Fibroblast of skin of right biceps (primary cell): ENCODE measurements at regions not wholly inside any gene's neighbourhood (a gene's known extent, or its start where the extent isn't known, plus 50 kb on each side); places are given as distances from the start of the nearest gene placed in this dataset.
"Not testable (repeated sequence)": the region's sequence is repeated elsewhere in the genome, so short reads cannot be mapped to it uniquely, and the experiment has no call there.

Experiments
- DNase-seq: peaks from one replicate; pipeline ENCODE4 v3.0.0-alpha.2; 2013

DNA sequence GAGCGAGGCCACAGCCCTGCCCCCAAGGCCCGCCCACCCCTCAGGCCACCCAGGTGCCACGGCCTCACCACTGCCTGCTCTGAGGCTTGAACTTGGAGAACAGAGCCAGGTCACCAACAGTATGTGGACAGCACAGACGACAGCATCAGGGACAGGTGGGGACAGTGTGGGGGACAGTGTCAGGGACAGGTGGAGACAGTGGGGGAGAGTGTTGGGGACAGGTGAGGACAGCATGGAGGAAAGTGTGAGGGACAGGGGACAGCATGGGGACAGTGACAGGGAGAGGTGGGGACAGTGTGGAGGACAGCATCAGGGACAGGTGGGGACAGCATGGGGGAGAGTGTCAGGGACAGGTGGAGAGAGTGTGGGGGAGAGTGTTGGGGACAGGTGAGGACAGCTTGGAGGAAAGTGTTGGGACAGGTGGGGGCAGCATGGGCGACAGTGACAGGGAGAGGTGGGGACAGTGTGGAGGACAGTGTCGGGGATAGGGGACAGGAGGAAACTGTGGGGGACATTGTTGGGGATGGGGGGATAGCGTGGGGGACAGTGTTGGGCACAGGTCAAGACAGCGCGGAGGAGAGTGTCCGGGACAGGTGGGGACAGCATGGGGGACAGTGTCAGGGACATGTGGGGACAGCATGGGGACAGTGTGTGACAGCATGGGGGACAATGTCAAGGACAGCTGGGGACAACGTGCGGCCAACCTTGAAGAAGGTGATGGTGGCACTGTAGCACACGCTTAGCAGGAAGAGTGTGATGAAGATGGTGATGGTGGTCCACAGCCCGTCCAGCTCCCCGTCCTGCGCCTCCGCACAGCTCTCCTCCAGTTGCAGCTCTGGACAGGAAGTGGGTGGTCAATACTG, 114.9 kb downstream of the TMEM121 start:
- DNase-seq = no peak

DNA sequence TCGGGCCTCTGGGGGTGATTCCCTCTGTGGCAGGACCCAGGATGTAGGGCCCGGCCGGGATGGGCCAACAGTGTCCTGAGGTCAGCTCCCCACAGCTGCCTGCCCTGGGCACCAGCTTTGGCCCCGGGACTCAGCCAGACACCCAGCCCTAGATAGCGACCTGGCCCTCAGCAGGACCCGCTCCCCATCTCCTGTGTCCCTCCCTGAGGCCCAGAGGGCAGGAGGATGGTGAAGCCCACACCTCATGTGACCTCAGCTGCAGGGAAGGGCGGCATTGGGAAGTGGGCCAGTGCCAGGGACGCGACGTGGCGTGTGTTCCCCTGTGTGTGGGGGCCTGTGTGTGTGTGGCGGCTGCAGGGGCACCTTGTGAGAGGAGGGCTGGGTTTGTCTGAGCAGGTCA, 115.6 kb downstream of the TMEM121 start:
- DNase-seq = not testable (repeated sequence)

DNA sequence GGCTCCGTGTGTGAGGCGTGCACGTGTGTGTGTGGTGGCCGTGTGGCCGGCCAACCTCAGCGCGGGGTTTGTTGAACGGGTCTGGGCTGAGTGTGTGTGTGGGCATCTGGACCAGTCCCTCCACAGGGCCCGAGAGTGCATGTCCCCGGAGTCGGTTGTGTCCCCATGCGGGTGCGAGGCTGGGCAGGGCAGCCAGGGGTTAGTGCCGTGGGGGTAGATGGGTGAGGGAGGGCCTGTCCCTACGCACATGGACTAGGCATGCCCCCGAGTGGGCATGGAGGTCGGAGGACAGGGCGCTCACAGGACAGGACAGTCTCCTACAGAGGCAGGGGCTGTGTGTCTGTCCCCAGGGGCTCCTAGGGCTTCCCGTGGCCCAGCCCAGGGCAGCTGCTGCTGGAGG, 116.1 kb downstream of the TMEM121 start:
- DNase-seq = not testable (repeated sequence)

- not testable (repeated sequence) for DNase-seq
These were observed 117.1 kb downstream of the TMEM121 start for GRCh38 chr14:105643406-105644052.

DNA sequence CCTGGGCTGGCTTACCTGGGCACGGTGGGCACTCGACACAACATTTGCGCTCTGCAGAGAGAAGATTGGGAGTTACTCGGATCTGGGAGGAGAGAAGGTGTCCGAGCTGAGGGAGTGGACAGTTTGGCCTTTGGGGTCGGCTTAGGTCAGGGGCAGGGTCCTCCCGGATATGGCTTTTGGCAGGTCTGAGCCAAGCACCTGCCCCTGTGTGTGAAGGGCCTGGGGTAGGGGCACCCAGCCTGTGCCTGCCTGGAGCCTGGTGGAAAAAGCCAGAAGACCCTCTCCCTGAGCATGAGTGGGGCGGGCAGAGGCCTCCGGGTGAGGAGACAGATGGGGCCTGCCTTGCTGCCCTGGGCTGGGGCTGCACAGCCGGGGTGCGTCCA, 117.7 kb downstream of the TMEM121 start:
- DNase-seq = not testable (repeated sequence)

DNA sequence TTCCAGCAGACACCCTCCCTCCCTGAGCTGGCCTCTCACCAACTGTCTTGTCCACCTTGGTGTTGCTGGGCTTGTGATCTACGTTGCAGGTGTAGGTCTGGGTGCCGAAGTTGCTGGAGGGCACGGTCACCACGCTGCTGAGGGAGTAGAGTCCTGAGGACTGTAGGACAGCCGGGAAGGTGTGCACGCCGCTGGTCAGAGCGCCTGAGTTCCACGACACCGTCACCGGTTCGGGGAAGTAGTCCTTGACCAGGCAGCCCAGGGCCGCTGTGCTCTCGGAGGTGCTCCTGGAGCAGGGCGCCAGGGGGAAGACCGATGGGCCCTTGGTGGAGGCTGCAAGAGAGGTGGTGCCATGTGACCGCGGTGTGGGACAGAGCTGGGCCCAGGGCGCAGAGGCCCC, 118.1 kb downstream of the TMEM121 start:
- not testable (repeated sequence) for DNase-seq

- DNase-seq = not testable (repeated sequence)
These were observed 118.5 kb downstream of the TMEM121 start for GRCh38 chr14:105644891-105645290.

GRCh38 chr14:105645389-105645788, 119.0 kb downstream of the TMEM121 start:
- DNase-seq = not testable (repeated sequence)

GRCh38 chr14:105646175-105646574, 119.8 kb downstream of the TMEM121 start:
- no peak for DNase-seq

GRCh38 chr14:105646711-105647281, 120.4 kb downstream of the TMEM121 start:
- DNase-seq = not testable (repeated sequence)

DNA sequence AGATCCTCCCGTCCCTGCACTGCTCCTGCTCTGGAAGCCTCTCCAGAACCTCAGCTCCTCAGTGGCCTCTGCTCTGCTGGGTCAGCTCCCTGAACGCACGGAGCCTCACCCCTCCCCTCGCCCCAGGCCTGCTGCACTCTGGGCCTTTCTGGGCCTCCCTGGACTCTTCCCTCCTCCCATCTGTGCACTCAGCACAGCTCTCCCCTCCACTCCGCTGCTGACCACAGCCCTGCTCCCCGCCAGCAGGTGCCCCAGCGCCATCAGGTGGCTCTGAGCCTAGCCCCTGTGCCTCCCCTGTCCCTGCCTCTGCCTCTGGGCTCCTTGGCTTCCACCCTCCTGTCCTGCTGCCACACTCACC, 121.0 kb downstream of the TMEM121 start:
- DNase-seq = not testable (repeated sequence)

- DNase-seq = no peak
These were observed 121.6 kb downstream of the TMEM121 start for GRCh38 chr14:105647784-105648608.

DNA sequence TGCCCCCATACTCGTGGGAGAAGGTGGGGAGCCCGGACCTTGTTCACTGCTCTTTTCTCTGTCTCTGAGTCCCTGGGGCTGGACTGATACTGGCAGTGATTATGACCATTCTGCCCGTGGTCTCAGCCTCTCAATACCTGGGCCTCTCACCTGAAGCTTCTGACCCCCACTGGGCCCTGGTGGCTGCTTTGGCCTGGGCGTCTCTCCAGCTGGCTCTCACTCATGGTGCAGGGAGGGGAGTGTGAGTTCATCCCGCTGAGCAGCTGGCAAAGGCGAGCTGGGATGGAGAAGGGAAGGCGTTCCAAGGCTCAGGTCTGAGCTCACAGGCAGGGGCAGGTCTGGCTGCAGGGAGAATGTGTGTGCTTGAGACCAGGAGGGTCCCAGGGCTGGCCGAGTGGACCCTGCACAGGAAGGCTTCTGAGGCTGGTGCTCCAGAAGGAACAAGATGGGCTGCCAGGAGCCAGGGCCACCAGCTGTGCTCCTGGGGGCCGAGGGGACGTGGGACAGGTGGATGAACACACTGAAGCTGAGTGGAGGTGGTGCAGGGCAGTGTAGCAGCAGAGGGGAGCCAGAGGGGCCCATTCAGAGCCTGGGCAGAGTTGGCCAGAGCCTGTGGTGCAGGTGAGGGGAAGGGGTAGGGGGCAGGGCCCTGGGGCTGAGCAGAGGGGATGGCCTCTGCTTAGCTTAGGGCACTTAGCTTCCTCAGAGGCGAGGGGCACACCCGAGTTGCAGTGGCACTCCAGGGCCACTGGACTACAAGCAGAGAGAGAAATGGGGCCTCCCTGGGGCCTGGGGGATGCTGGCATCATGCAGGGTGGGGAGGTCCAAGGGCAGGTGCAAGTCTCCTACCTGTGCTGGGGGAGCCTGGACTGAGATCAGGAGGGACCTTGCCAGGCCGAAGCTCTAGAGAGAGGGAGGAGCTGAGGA, 122.5 kb downstream of the TMEM121 start:
- DNase-seq = not testable (repeated sequence)

- DNase-seq = not testable (repeated sequence)
These were observed 125.9 kb downstream of the TMEM121 start for GRCh38 chr14:105652317-105652716.

- DNase-seq = not testable (repeated sequence)
These were observed 127.5 kb downstream of the TMEM121 start for GRCh38 chr14:105653921-105654320.

DNA sequence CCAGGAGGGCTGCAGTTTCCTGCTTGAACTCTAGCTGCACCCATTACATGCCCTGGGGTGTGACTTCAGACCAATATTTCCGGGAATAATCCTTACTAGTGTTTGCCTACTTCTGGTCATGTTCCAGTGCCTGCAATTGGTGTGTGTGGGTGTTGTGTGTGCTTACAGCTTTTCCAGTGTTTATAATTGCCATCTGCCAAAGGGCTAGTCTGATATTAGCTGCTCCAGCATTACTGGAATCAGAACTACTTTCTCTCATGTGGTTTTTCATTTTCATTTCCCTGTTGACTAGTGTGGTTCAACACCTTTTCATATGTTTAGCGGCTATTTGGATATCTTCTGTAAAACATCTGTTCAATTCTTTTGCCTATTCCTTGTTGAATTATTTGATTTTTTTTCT, 132.9 kb downstream of the TMEM121 start:
- not testable (repeated sequence) for DNase-seq

DNA sequence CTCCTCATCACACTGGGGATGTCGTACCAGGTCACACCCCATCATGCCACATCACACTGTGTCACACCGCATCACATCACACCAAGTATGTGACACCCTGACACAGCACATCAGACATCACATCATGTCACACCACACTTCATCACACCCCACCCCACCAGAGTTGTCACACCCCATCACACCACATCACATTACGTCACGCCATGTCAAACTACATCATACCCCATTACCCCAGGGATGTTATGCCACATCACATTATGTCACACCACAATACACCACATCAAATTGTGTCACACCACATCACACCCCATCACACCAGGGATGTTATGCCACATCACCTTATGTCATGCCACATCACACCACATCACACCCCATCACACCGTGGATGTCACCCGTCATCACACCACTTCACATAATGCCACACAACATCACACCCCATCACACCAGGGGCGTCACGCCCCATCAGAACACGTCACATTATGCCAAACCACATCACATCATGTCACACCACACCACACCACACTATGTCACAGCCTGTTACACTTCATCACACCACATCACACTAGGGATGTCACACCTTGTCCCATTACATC, 133.6 kb downstream of the TMEM121 start:
- DNase-seq = no peak

GRCh38 chr14:105660816-105661531, 134.6 kb downstream of the TMEM121 start:
- no peak for DNase-seq

DNA sequence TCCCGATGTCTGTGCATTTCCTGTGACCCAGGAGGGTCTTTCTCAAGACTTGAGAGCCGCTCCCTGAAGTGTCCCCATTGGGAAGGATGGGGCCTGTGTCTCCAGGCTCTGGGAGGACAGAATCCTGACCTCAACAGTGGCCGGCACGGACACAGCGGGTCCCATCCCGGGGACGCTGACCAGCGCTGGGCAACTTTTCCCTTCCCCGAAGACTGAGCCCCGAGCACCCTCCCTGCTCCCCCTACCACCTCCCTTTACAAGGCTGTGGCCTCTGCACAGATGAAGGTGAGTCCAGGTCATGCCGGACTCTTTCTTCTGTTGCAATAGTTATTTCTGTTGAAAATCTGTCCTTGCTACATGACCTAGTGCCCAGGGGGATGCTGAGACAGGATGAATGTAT, 135.7 kb downstream of the TMEM121 start:
- DNase-seq = not testable (repeated sequence)

DNA sequence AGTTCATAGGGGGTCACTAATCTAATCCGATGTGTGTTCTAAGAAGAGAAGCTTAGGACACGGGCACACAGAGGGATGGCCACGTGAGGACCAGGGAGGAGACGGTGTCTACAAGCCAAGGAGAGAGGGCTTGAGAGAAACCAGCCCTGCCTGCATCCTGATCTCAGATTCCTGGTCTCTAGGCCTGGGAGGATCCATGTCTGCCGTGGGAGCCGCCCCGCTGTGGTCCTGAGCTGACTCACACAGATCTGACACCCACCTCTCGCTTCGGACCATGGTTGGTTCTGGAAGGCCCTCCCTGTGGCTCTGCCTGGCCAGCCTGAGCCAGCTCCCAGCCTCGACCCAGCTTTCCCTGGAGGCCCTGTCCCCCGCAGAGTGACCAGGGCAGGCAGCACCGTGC, 136.2 kb downstream of the TMEM121 start:
- DNase-seq = not testable (repeated sequence)

GRCh38 chr14:105663323-105663722, 136.9 kb downstream of the TMEM121 start:
- DNase-seq = not testable (repeated sequence)
